HG03460 (cell line): ENCODE measurements at regions not wholly inside any gene's neighbourhood (a gene's known extent, or its start where the extent isn't known, plus 50 kb on each side); places are given as distances from the start of the nearest gene placed in this dataset.

Source experiments
- ATAC-seq: cut with Tn5 transposase; IDR thresholded peaks from one replicate; pipeline ENCODE4 v1.9.1; 2021; ENCODE audit not compliant: unreplicated experiment

- no peak for ATAC-seq
These were observed 986.3 kb downstream of the TFAP2A start for GRCh38 chr6:9428421-9429172.

GRCh38 chr6:9422138-9422537, 986.8 kb upstream of the SLC35B3 start:
- no peak for ATAC-seq

GRCh38 chr6:9420316-9421015, 985.1 kb upstream of the SLC35B3 start:
- no peak for ATAC-seq

GRCh38 chr6:9417400-9417799, 982.1 kb upstream of the SLC35B3 start:
- ATAC-seq = no peak

GRCh38 chr6:9412951-9413559, 977.7 kb upstream of the SLC35B3 start:
- ATAC-seq = no peak

- no peak for ATAC-seq
These were observed 973.8 kb upstream of the SLC35B3 start for GRCh38 chr6:9409126-9409525.

GRCh38 chr6:9408402-9409117, 973.2 kb upstream of the SLC35B3 start:
- no peak for ATAC-seq

- no peak for ATAC-seq
These were observed 970.5 kb upstream of the SLC35B3 start for GRCh38 chr6:9405825-9406224.

- ATAC-seq = no peak
These were observed 970.0 kb upstream of the SLC35B3 start for GRCh38 chr6:9405369-9405768.

- ATAC-seq = no peak
These were observed 969.2 kb upstream of the SLC35B3 start for GRCh38 chr6:9404351-9405146.

- ATAC-seq = no peak
These were observed 968.4 kb upstream of the SLC35B3 start for GRCh38 chr6:9403736-9404135.

- ATAC-seq = no peak
These were observed 966.6 kb upstream of the SLC35B3 start for GRCh38 chr6:9401960-9402359.

GRCh38 chr6:9399916-9400315, 964.6 kb upstream of the SLC35B3 start:
- ATAC-seq = no peak

- no peak for ATAC-seq
These were observed 963.5 kb upstream of the SLC35B3 start for GRCh38 chr6:9398767-9399373.

- ATAC-seq = no peak
These were observed 962.9 kb upstream of the SLC35B3 start for GRCh38 chr6:9398071-9398766.

- ATAC-seq = no peak
These were observed 953.3 kb upstream of the SLC35B3 start for GRCh38 chr6:9388596-9388995.

GRCh38 chr6:9380568-9380967, 945.2 kb upstream of the SLC35B3 start:
- no peak for ATAC-seq

GRCh38 chr6:9373308-9373707, 938.0 kb upstream of the SLC35B3 start:
- no peak for ATAC-seq

GRCh38 chr6:9370480-9370879, 935.1 kb upstream of the SLC35B3 start:
- no peak for ATAC-seq

GRCh38 chr6:9365378-9365777, 930.0 kb upstream of the SLC35B3 start:
- ATAC-seq = no peak
